Astrocyte (in vitro differentiated cells and primary cell): ENCODE measurements at regions not wholly inside any gene's neighbourhood (a gene's known extent, or its start where the extent isn't known, plus 50 kb on each side); places are given as distances from the start of the nearest gene placed in this dataset.
"Not testable (repeated sequence)": the region's sequence is repeated elsewhere in the genome, so short reads cannot be mapped to it uniquely, and the experiment has no call there.

ENCODE experiments used
- DNase-seq: peaks from one replicate; pipeline ENCODE4 v3.0.0-alpha.2; 2010; ENCODE audit warnings: low read depth
- FAIRE-seq: peaks from 2 replicates; lab custom pipeline; 2011; peaks lifted over from hg19 to GRCh38; lab: Jason Lieb, UNC
- H2AFZ ChIP-seq: 2 replicates; pipeline ENCODE4 v1.6.0; 2012; ENCODE audit warnings: low read depth, low read length, inconsistent platforms
- H3K27ac ChIP-seq: 2 replicates; pipeline ENCODE4 v1.5.1; 2011; ENCODE audit warnings: low read depth, low read length, inconsistent platforms
- H3K27me3 ChIP-seq: 2 replicates; pipeline ENCODE4 v1.6.0; 2011; ENCODE audit warnings: low read length, inconsistent platforms; ENCODE audit not compliant: insufficient read depth
- H3K36me3 ChIP-seq: 2 replicates; pipeline ENCODE4 v1.5.1; 2011; ENCODE audit warnings: low read length, inconsistent platforms; ENCODE audit not compliant: insufficient read depth
- H3K4me1 ChIP-seq: 2 replicates; pipeline ENCODE4 v1.5.1; 2011; ENCODE audit warnings: low read length, inconsistent platforms; ENCODE audit not compliant: insufficient read depth
- H3K4me2 ChIP-seq: 2 replicates; pipeline ENCODE4 v1.6.0; 2012; ENCODE audit warnings: low read length, inconsistent platforms
- H3K4me3 ChIP-seq: 2 replicates; pipeline ENCODE4 v1.5.1; 2011; ENCODE audit warnings: low read depth, mild to moderate bottlenecking, low read length, inconsistent platforms; ENCODE audit not compliant: insufficient read depth
- H3K79me2 ChIP-seq: 2 replicates; pipeline ENCODE4 v1.6.0; 2012; ENCODE audit warnings: mild to moderate bottlenecking, low read length, inconsistent platforms; ENCODE audit not compliant: insufficient read depth
- H3K9ac ChIP-seq: 2 replicates; pipeline ENCODE4 v1.6.0; 2012; ENCODE audit warnings: mild to moderate bottlenecking, low read length, inconsistent platforms
- H3K9me3 ChIP-seq: 2 replicates; pipeline ENCODE4 v1.5.1; 2012; ENCODE audit warnings: low read depth, mild to moderate bottlenecking, low read length, inconsistent platforms; ENCODE audit not compliant: insufficient read depth
- H4K20me1 ChIP-seq: 2 replicates; pipeline ENCODE4 v1.6.0; 2012; ENCODE audit warnings: low read length, inconsistent platforms; ENCODE audit not compliant: insufficient read depth
- H3K27ac Mint-ChIP-seq: one replicate; pipeline ENCODE4 v1.8.0; 2021; ENCODE audit warnings: mild to moderate bottlenecking, mixed read lengths; ENCODE audit not compliant: unreplicated experiment
- H3K27me3 Mint-ChIP-seq: one replicate; pipeline ENCODE4 v1.8.0; 2021; ENCODE audit warnings: low read depth, mixed read lengths; ENCODE audit not compliant: unreplicated experiment
- H3K36me3 Mint-ChIP-seq: one replicate; pipeline ENCODE4 v1.8.0; 2021; ENCODE audit warnings: low read depth, mixed read lengths; ENCODE audit not compliant: unreplicated experiment
- H3K4me1 Mint-ChIP-seq: one replicate; pipeline ENCODE4 v1.8.0; 2021; ENCODE audit warnings: low read depth, mixed read lengths; ENCODE audit not compliant: unreplicated experiment
- H3K4me3 Mint-ChIP-seq: one replicate; pipeline ENCODE4 v1.8.0; 2021; ENCODE audit warnings: mild to moderate bottlenecking, moderate library complexity, mixed read lengths; ENCODE audit not compliant: unreplicated experiment
- H3K9me3 Mint-ChIP-seq: one replicate; pipeline ENCODE4 v1.8.0; 2021; ENCODE audit warnings: mild to moderate bottlenecking, mixed read lengths; ENCODE audit not compliant: unreplicated experiment
- EZH2 ChIP-seq: IDR thresholded peaks from 2 replicates; pipeline ENCODE4 v1.6.1; 2012; ENCODE audit warnings: mild to moderate bottlenecking, low read length, inconsistent platforms; ENCODE audit not compliant: insufficient read depth
- TF ChIP-seq, protein P1 (sequence below): IDR thresholded peaks from 2 replicates; pipeline ENCODE4 v1.5.1; 2011; ENCODE audit warnings: low read depth, mild to moderate bottlenecking, inconsistent platforms, low read length, moderate library complexity; ENCODE audit not compliant: insufficient read depth

DNA sequence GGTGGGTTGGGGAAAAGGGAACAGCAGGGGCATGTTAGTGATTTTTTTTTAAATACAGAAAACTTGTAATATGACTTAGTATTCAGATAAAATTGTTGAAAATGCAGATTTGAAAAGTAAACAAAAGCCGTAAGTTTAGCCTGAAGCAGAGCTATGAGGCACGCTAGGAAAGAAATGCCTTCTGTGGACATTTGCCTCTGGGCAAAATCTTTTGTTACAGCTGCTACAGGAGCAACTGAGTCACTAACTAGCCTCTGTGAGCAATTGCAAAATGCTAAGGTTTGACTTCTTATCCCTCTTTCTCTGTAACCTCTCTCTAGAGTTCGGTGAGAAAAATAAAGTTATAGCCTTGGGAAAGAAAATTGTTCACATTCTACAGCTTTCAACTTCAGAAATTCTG lies 350.0 kb downstream of the SLC7A11 start:
- H3K79me2 ChIP-seq = no peaks in the 10 kb centered on the region
- no peak overlapping the region for H3K27ac ChIP-seq
- H2AFZ ChIP-seq = no peak overlapping the region
- no peak overlapping the region for H3K4me3 Mint-ChIP-seq
- FAIRE-seq = peak; percentile 50
- peak; percentile 3 for DNase-seq
- H3K4me3 ChIP-seq = no peak overlapping the region
- H3K4me1 Mint-ChIP-seq = no peaks in the 10 kb centered on the region
- H3K27me3 ChIP-seq = no peaks in the 10 kb centered on the region
- no peaks in the 10 kb centered on the region for H3K27me3 Mint-ChIP-seq
- H4K20me1 ChIP-seq = no peaks in the 10 kb centered on the region
- no peaks in the 10 kb centered on the region for H3K4me1 ChIP-seq
- no peaks in the 10 kb centered on the region for H3K36me3 ChIP-seq
- no peak for TF ChIP-seq EZH2
- TF ChIP-seq, protein P1, sequence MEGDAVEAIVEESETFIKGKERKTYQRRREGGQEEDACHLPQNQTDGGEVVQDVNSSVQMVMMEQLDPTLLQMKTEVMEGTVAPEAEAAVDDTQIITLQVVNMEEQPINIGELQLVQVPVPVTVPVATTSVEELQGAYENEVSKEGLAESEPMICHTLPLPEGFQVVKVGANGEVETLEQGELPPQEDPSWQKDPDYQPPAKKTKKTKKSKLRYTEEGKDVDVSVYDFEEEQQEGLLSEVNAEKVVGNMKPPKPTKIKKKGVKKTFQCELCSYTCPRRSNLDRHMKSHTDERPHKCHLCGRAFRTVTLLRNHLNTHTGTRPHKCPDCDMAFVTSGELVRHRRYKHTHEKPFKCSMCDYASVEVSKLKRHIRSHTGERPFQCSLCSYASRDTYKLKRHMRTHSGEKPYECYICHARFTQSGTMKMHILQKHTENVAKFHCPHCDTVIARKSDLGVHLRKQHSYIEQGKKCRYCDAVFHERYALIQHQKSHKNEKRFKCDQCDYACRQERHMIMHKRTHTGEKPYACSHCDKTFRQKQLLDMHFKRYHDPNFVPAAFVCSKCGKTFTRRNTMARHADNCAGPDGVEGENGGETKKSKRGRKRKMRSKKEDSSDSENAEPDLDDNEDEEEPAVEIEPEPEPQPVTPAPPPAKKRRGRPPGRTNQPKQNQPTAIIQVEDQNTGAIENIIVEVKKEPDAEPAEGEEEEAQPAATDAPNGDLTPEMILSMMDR = no peak
- H3K9me3 Mint-ChIP-seq = peaks cover 4% of the 10 kb centered on the region
- no peaks in the 10 kb centered on the region for H3K9me3 ChIP-seq
- no peak overlapping the region for H3K27ac Mint-ChIP-seq
- H3K4me2 ChIP-seq = no peak overlapping the region
- H3K9ac ChIP-seq = no peak overlapping the region
- H3K36me3 Mint-ChIP-seq = no peaks in the 10 kb centered on the region

DNA sequence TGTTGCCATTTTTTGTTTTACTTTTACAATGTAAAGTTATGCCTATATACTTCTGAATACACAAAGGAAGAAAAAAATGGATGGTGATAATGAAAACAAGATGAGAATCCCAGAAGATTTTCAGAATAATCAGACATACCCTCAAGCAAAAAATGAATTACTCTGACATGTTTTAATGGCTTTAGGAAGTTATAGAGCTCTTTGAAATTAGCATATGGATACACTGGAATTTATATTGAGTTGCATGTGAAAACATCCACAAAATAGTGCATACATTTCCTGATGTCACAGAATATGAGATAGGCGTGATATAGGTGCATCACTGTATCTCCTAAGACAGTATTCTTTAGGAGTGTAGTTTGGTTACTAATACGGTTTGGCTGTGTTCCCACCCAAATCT lies 351.3 kb downstream of the SLC7A11 start:
- FAIRE-seq (no peak), DNase-seq (no peak)
- no peaks in the 10 kb centered on the region for H3K79me2 ChIP-seq
- H3K9me3 ChIP-seq = no peaks in the 10 kb centered on the region
- H3K36me3 ChIP-seq = no peaks in the 10 kb centered on the region
- no peak overlapping the region for H2AFZ ChIP-seq
- no peak overlapping the region for H3K4me3 Mint-ChIP-seq
- H3K27ac ChIP-seq = no peak overlapping the region
- H4K20me1 ChIP-seq = no peaks in the 10 kb centered on the region
- no peak overlapping the region for H3K4me3 ChIP-seq
- no peak overlapping the region for H3K9ac ChIP-seq
- TF ChIP-seq, protein P1 = no peak
- TF ChIP-seq EZH2 = no peak
- no peaks in the 10 kb centered on the region for H3K4me1 ChIP-seq
- no peaks in the 10 kb centered on the region for H3K36me3 Mint-ChIP-seq
- peaks cover 4% of the 10 kb centered on the region for H3K9me3 Mint-ChIP-seq
- no peak overlapping the region for H3K27ac Mint-ChIP-seq
- H3K27me3 Mint-ChIP-seq = no peaks in the 10 kb centered on the region
- H3K27me3 ChIP-seq = no peaks in the 10 kb centered on the region
- no peak overlapping the region for H3K4me2 ChIP-seq
- H3K4me1 Mint-ChIP-seq = no peaks in the 10 kb centered on the region

DNA sequence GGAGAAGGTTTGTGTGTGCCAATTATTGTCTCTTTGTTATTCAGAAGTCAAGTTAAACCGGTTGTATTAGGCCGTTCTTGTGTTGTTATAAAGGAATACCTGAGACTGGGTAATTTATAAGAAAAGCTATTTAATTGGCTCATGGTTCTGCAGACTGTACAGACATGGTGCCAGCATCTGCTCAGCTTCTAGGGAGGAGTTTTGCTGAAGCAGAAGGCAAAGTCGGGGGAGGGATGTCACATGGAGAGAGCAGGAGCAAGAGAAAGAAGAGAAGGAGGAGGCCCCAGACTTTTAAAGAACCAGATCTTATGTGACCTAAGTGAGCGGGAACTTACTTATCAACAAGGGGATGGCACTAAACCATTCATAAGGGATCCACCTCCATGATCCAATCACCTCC lies 349.3 kb upstream of the PCDH18 start:
- Histone ChIP-seq H4K20me1 (no peaks in the 10 kb centered on the region), H3K27me3 (no peaks in the 10 kb centered on the region), H2AFZ (no peak overlapping the region), H3K79me2 (no peaks in the 10 kb centered on the region), H3K4me3 (no peak overlapping the region), H3K27ac (no peak overlapping the region), H3K9me3 (no peaks in the 10 kb centered on the region), H3K4me1 (no peaks in the 10 kb centered on the region), H3K4me2 (no peak overlapping the region), H3K36me3 (no peaks in the 10 kb centered on the region), H3K9ac (no peak overlapping the region)
- Mint-ChIP-seq H3K4me1 (no peaks in the 10 kb centered on the region), H3K27me3 (no peaks in the 10 kb centered on the region), H3K4me3 (no peak overlapping the region), H3K36me3 (no peaks in the 10 kb centered on the region), H3K9me3 (no peaks in the 10 kb centered on the region), H3K27ac (no peak overlapping the region)
- no peak for FAIRE-seq
- no peak for DNase-seq
- TF ChIP-seq EZH2 = no peak
- TF ChIP-seq, protein P1 = no peak

DNA sequence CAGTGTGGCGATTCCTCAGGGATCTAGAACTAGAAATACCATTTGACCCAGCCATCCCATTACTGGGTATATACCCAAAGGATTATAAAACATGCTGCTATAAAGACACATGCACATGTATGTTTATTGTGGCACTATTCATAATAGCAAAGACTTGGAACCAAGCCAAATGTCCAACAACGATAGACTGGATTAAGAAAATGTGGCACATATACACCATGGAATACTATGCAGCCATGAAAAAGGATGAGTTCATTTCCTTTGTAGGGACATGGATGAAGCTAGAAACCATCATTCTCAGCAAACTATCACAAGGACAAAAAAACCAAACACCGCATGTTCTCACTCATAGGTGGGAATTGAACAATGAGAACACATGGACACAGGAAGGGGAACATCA lies 335.8 kb upstream of the PCDH18 start:
- H3K79me2 ChIP-seq, H3K27ac ChIP-seq, H3K9me3 Mint-ChIP-seq, FAIRE-seq, H3K9ac ChIP-seq, H3K27me3 Mint-ChIP-seq, H3K4me1 Mint-ChIP-seq, H3K36me3 ChIP-seq, H2AFZ ChIP-seq, H4K20me1 ChIP-seq, H3K36me3 Mint-ChIP-seq, DNase-seq, H3K4me1 ChIP-seq, H3K4me2 ChIP-seq, H3K4me3 Mint-ChIP-seq, H3K27me3 ChIP-seq, H3K9me3 ChIP-seq, H3K27ac Mint-ChIP-seq, H3K4me3 ChIP-seq: not testable (repeated sequence)
